Activated naive CD4-positive, alpha-beta T cell treated with anti-CD3 and anti-CD28 coated beads for 36 hours (primary cell): ENCODE measurements at regions not wholly inside any gene's neighbourhood (a gene's known extent, or its start where the extent isn't known, plus 50 kb on each side); places are given as distances from the start of the nearest gene placed in this dataset.

Experiments
- CTCF ChIA-PET: fragments of 350-600 bp; sonication (Branson Sonifier 250); formaldehyde crosslinking; loops from one replicate; lab custom pipeline; 2021; ENCODE audit warnings: antibody characterized with exemption; lab: Charles Lee
- DNase-seq: peaks from one replicate; pipeline ENCODE4 v3.0.0-alpha.2; 2020
- H3K27ac Mint-ChIP-seq: one replicate; pipeline ENCODE4 v1.8.0; 2021; ENCODE audit warnings: mild to moderate bottlenecking, mixed read lengths
- H3K27me3 Mint-ChIP-seq: one replicate; pipeline ENCODE4 v1.8.0; 2021; ENCODE audit warnings: low read depth, mixed read lengths
- H3K36me3 Mint-ChIP-seq: one replicate; pipeline ENCODE4 v1.8.0; 2021; ENCODE audit warnings: low read depth, mixed read lengths
- H3K4me1 Mint-ChIP-seq: one replicate; pipeline ENCODE4 v1.8.0; 2021; ENCODE audit warnings: low read depth, mixed read lengths
- H3K4me3 Mint-ChIP-seq: one replicate; pipeline ENCODE4 v1.8.0; 2021; ENCODE audit warnings: mild to moderate bottlenecking, moderate library complexity, mixed read lengths
- H3K9me3 Mint-ChIP-seq: one replicate; pipeline ENCODE4 v1.8.0; 2021; ENCODE audit warnings: mixed read lengths
- intact Hi-C: fragments of 100-400 bp; cut with micrococcal nuclease; formaldehyde crosslinking; loops from one replicate; pipeline ENCODE4 v1.15.1; 2023

GRCh38 chr4:119715490-119716445, 87.2 kb upstream of the PDE5A start:
- Mint-ChIP-seq H3K4me3 (no peak overlapping the region), H3K36me3 (no peaks in the 10 kb centered on the region), H3K4me1 (no peaks in the 10 kb centered on the region), H3K27me3 (peaks cover 14% of the 10 kb centered on the region), H3K9me3 (peaks cover 18% of the 10 kb centered on the region), H3K27ac (no peak overlapping the region)
- DNase-seq: no peak
- CTCF ChIA-PET: no interaction called here
- intact Hi-C loops: no loop called here

GRCh38 chr4:119709418-119709817, 80.8 kb upstream of the PDE5A start:
- Mint-ChIP-seq H3K4me1 (no peaks in the 10 kb centered on the region), H3K4me3 (no peak overlapping the region), H3K36me3 (no peaks in the 10 kb centered on the region), H3K27me3 (peaks cover 16% of the 10 kb centered on the region), H3K27ac (no peak overlapping the region), H3K9me3 (peaks cover 3% of the 10 kb centered on the region)
- no peak for DNase-seq
- intact Hi-C loops: no loop called here
- CTCF ChIA-PET: no interaction called here

- intact Hi-C loops: no loop called here
Measured at GRCh38 chr4:119707336-119707735, 78.7 kb upstream of the PDE5A start.

GRCh38 chr4:119706804-119707203, 78.2 kb upstream of the PDE5A start:
- peaks cover 3% of the 10 kb centered on the region for H3K9me3 Mint-ChIP-seq
- H3K4me1 Mint-ChIP-seq: no peaks in the 10 kb centered on the region

More at GRCh38 chr4:119707336-119707735, 78.7 kb upstream of the PDE5A start:
- H3K36me3 Mint-ChIP-seq: no peaks in the 10 kb centered on the region
- no peak for DNase-seq
- peaks cover 3% of the 10 kb centered on the region for H3K9me3 Mint-ChIP-seq
- CTCF ChIA-PET: no interaction called here
- no peak overlapping the region for H3K4me3 Mint-ChIP-seq
- peaks cover 9% of the 10 kb centered on the region for H3K27me3 Mint-ChIP-seq
- H3K4me1 Mint-ChIP-seq: no peaks in the 10 kb centered on the region
- H3K27ac Mint-ChIP-seq: no peak overlapping the region

GRCh38 chr4:119697887-119698393, 69.3 kb upstream of the PDE5A start:
- H3K27me3 Mint-ChIP-seq: peaks cover 16% of the 10 kb centered on the region
- H3K4me1 Mint-ChIP-seq: no peaks in the 10 kb centered on the region
- CTCF ChIA-PET: no interaction called here
- intact Hi-C loops: no loop called here
- H3K4me3 Mint-ChIP-seq: no peak overlapping the region
- DNase-seq: no peak
- no peak overlapping the region for H3K27ac Mint-ChIP-seq
- no peaks in the 10 kb centered on the region for H3K36me3 Mint-ChIP-seq
- H3K9me3 Mint-ChIP-seq: no peaks in the 10 kb centered on the region

More at GRCh38 chr4:119706804-119707203, 78.2 kb upstream of the PDE5A start:
- H3K27me3 Mint-ChIP-seq: peaks cover 9% of the 10 kb centered on the region
- H3K4me3 Mint-ChIP-seq: no peak overlapping the region
- CTCF ChIA-PET: no interaction called here
- H3K27ac Mint-ChIP-seq: no peak overlapping the region
- no peak for DNase-seq
- intact Hi-C loops: no loop called here
- H3K36me3 Mint-ChIP-seq: no peaks in the 10 kb centered on the region

- no peaks in the 10 kb centered on the region for H3K4me1 Mint-ChIP-seq
- no peak for DNase-seq
- no peak overlapping the region for H3K4me3 Mint-ChIP-seq
- no peaks in the 10 kb centered on the region for H3K36me3 Mint-ChIP-seq
- peaks cover 16% of the 10 kb centered on the region for H3K27me3 Mint-ChIP-seq
- no peaks in the 10 kb centered on the region for H3K9me3 Mint-ChIP-seq
- H3K27ac Mint-ChIP-seq: no peak overlapping the region
- intact Hi-C loops: no loop called here
- CTCF ChIA-PET: no interaction called here
Measured at GRCh38 chr4:119696963-119697362, 68.4 kb upstream of the PDE5A start.

GRCh38 chr4:119695216-119695615, 66.6 kb upstream of the PDE5A start:
- no peak for DNase-seq
- H3K4me1 Mint-ChIP-seq: no peaks in the 10 kb centered on the region
- no peak overlapping the region for H3K4me3 Mint-ChIP-seq
- CTCF ChIA-PET: interaction anchor here (0.7 kb wide), 1 partner anchor 26 kb away, joined by 3 read pairs; no protein-coding TSS in a partner anchor
- peaks cover 12% of the 10 kb centered on the region for H3K9me3 Mint-ChIP-seq
- H3K27me3 Mint-ChIP-seq: peaks cover 16% of the 10 kb centered on the region
- H3K36me3 Mint-ChIP-seq: no peaks in the 10 kb centered on the region
- no peak overlapping the region for H3K27ac Mint-ChIP-seq
- intact Hi-C loops: no loop called here

- no peak overlapping the region for H3K27ac Mint-ChIP-seq
- H3K4me3 Mint-ChIP-seq: no peak overlapping the region
- no peaks in the 10 kb centered on the region for H3K36me3 Mint-ChIP-seq
- CTCF ChIA-PET: interaction anchor here (0.6 kb wide), 1 partner anchor 215 kb away, joined by 6 read pairs; no protein-coding TSS in a partner anchor
- H3K27me3 Mint-ChIP-seq: peaks cover 11% of the 10 kb centered on the region
- intact Hi-C loops: no loop called here
- DNase-seq: no peak
- peaks cover 12% of the 10 kb centered on the region for H3K9me3 Mint-ChIP-seq
- H3K4me1 Mint-ChIP-seq: no peaks in the 10 kb centered on the region
Measured at GRCh38 chr4:119693126-119693525, 64.5 kb upstream of the PDE5A start.

- peaks cover 12% of the 10 kb centered on the region for H3K9me3 Mint-ChIP-seq
- no peak for DNase-seq
- no peak overlapping the region for H3K4me3 Mint-ChIP-seq
- H3K36me3 Mint-ChIP-seq: no peaks in the 10 kb centered on the region
- peaks cover 7% of the 10 kb centered on the region for H3K27me3 Mint-ChIP-seq
- intact Hi-C loops: no loop called here
- H3K27ac Mint-ChIP-seq: no peak overlapping the region
- H3K4me1 Mint-ChIP-seq: no peaks in the 10 kb centered on the region
- CTCF ChIA-PET: interaction anchor here (0.5 kb wide), 1 partner anchor 12 kb away, joined by 4 read pairs; no protein-coding TSS in a partner anchor
Measured at GRCh38 chr4:119692001-119692400, 63.4 kb upstream of the PDE5A start.

GRCh38 chr4:119690871-119691270, 62.3 kb upstream of the PDE5A start:
- Mint-ChIP-seq H3K27me3 (peaks cover 10% of the 10 kb centered on the region), H3K36me3 (no peaks in the 10 kb centered on the region), H3K4me3 (no peak overlapping the region), H3K27ac (no peak overlapping the region), H3K9me3 (peaks cover 12% of the 10 kb centered on the region), H3K4me1 (no peaks in the 10 kb centered on the region)
- intact Hi-C loops: no loop called here
- DNase-seq: no peak
- CTCF ChIA-PET: no interaction called here

GRCh38 chr4:119688446-119688845, 59.8 kb upstream of the PDE5A start:
- Mint-ChIP-seq H3K4me3 (no peak overlapping the region), H3K4me1 (no peaks in the 10 kb centered on the region), H3K27me3 (peaks cover 7% of the 10 kb centered on the region), H3K27ac (no peak overlapping the region), H3K36me3 (no peaks in the 10 kb centered on the region), H3K9me3 (peaks cover 12% of the 10 kb centered on the region)
- intact Hi-C loops: no loop called here
- DNase-seq: no peak
- CTCF ChIA-PET: no interaction called here

GRCh38 chr4:119684463-119684862, 55.9 kb upstream of the PDE5A start:
- CTCF ChIA-PET: no interaction called here
- Mint-ChIP-seq H3K9me3 (no peaks in the 10 kb centered on the region), H3K4me1 (no peaks in the 10 kb centered on the region), H3K27ac (no peak overlapping the region), H3K27me3 (peaks cover 10% of the 10 kb centered on the region), H3K4me3 (no peak overlapping the region), H3K36me3 (no peaks in the 10 kb centered on the region)
- DNase-seq: no peak
- intact Hi-C loops: no loop called here
